Astrocyte (in vitro differentiated cells and primary cell): ENCODE measurements at regions not wholly inside any gene's neighbourhood (a gene's known extent, or its start where the extent isn't known, plus 50 kb on each side); places are given as distances from the start of the nearest gene placed in this dataset.

Experiments used
- DNase-seq: peaks from one replicate; pipeline ENCODE4 v3.0.0-alpha.2; 2010; ENCODE audit warnings: low read depth
- FAIRE-seq: peaks from 2 replicates; lab custom pipeline; 2011; peaks lifted over from hg19 to GRCh38; lab: Jason Lieb, UNC
- H2AFZ ChIP-seq: 2 replicates; pipeline ENCODE4 v1.6.0; 2012; ENCODE audit warnings: low read depth, low read length, inconsistent platforms
- H3K27ac ChIP-seq: 2 replicates; pipeline ENCODE4 v1.5.1; 2011; ENCODE audit warnings: low read depth, low read length, inconsistent platforms
- H3K27me3 ChIP-seq: 2 replicates; pipeline ENCODE4 v1.6.0; 2011; ENCODE audit warnings: low read length, inconsistent platforms; ENCODE audit not compliant: insufficient read depth
- H3K36me3 ChIP-seq: 2 replicates; pipeline ENCODE4 v1.5.1; 2011; ENCODE audit warnings: low read length, inconsistent platforms; ENCODE audit not compliant: insufficient read depth
- H3K4me1 ChIP-seq: 2 replicates; pipeline ENCODE4 v1.5.1; 2011; ENCODE audit warnings: low read length, inconsistent platforms; ENCODE audit not compliant: insufficient read depth
- H3K4me2 ChIP-seq: 2 replicates; pipeline ENCODE4 v1.6.0; 2012; ENCODE audit warnings: low read length, inconsistent platforms
- H3K4me3 ChIP-seq: 2 replicates; pipeline ENCODE4 v1.5.1; 2011; ENCODE audit warnings: low read depth, mild to moderate bottlenecking, low read length, inconsistent platforms; ENCODE audit not compliant: insufficient read depth
- H3K79me2 ChIP-seq: 2 replicates; pipeline ENCODE4 v1.6.0; 2012; ENCODE audit warnings: mild to moderate bottlenecking, low read length, inconsistent platforms; ENCODE audit not compliant: insufficient read depth
- H3K9ac ChIP-seq: 2 replicates; pipeline ENCODE4 v1.6.0; 2012; ENCODE audit warnings: mild to moderate bottlenecking, low read length, inconsistent platforms
- H3K9me3 ChIP-seq: 2 replicates; pipeline ENCODE4 v1.5.1; 2012; ENCODE audit warnings: low read depth, mild to moderate bottlenecking, low read length, inconsistent platforms; ENCODE audit not compliant: insufficient read depth
- H4K20me1 ChIP-seq: 2 replicates; pipeline ENCODE4 v1.6.0; 2012; ENCODE audit warnings: low read length, inconsistent platforms; ENCODE audit not compliant: insufficient read depth
- H3K27ac Mint-ChIP-seq: one replicate; pipeline ENCODE4 v1.8.0; 2021; ENCODE audit warnings: mild to moderate bottlenecking, mixed read lengths; ENCODE audit not compliant: unreplicated experiment
- H3K27me3 Mint-ChIP-seq: one replicate; pipeline ENCODE4 v1.8.0; 2021; ENCODE audit warnings: low read depth, mixed read lengths; ENCODE audit not compliant: unreplicated experiment
- H3K36me3 Mint-ChIP-seq: one replicate; pipeline ENCODE4 v1.8.0; 2021; ENCODE audit warnings: low read depth, mixed read lengths; ENCODE audit not compliant: unreplicated experiment
- H3K4me1 Mint-ChIP-seq: one replicate; pipeline ENCODE4 v1.8.0; 2021; ENCODE audit warnings: low read depth, mixed read lengths; ENCODE audit not compliant: unreplicated experiment
- H3K4me3 Mint-ChIP-seq: one replicate; pipeline ENCODE4 v1.8.0; 2021; ENCODE audit warnings: mild to moderate bottlenecking, moderate library complexity, mixed read lengths; ENCODE audit not compliant: unreplicated experiment
- H3K9me3 Mint-ChIP-seq: one replicate; pipeline ENCODE4 v1.8.0; 2021; ENCODE audit warnings: mild to moderate bottlenecking, mixed read lengths; ENCODE audit not compliant: unreplicated experiment
- EZH2 ChIP-seq: IDR thresholded peaks from 2 replicates; pipeline ENCODE4 v1.6.1; 2012; ENCODE audit warnings: mild to moderate bottlenecking, low read length, inconsistent platforms; ENCODE audit not compliant: insufficient read depth
- TF ChIP-seq, protein P1 (sequence below): IDR thresholded peaks from 2 replicates; pipeline ENCODE4 v1.5.1; 2011; ENCODE audit warnings: low read depth, mild to moderate bottlenecking, inconsistent platforms, low read length, moderate library complexity; ENCODE audit not compliant: insufficient read depth

DNA sequence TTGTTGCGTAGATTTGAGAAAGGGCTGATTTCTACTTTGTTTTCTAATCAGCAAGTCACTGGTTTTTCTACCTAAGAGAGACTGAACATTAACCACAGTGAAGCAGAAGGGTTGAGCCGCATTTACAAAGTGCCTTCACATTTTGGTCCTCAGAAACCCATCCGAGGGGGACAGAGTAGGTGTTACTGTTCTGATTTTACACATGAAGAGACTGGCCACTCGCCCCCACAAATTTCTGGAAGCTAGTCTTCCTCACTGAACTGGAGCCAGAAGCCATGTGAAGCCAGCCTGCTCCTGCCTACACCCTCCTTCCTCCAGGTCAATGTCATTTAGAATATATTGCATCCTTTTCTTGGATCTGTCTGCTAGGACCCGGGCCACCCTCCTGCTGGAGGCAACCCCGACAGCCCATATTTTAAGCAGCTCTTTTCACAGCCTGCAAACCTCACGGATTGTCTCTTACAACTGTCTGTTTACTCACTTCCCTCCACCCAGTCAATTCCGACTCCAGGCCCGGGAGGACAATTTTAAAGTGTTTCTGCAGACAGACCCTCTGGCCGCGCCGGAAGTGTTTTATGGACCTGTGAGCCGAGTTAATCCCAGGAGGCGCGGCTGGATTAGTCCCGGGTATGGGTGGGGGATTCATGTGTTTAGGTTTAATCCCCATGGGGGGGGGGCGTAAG lies 73.2 kb upstream of the BCOR start:
- Mint-ChIP-seq H3K4me1 (peaks cover 3% of the 10 kb centered on the region), H3K27me3 (peaks cover 25% of the 10 kb centered on the region), H3K27ac (peak overlapping the region; percentile 53), H3K4me3 (no peak overlapping the region), H3K9me3 (peaks cover 4% of the 10 kb centered on the region), H3K36me3 (peaks cover 1% of the 10 kb centered on the region)
- no peak for FAIRE-seq
- Histone ChIP-seq H3K79me2 (no peaks in the 10 kb centered on the region), H3K4me1 (peaks cover 42% of the 10 kb centered on the region), H3K9ac (peak overlapping the region; percentile 61), H3K9me3 (no peaks in the 10 kb centered on the region), H2AFZ (no peak overlapping the region), H4K20me1 (no peaks in the 10 kb centered on the region), H3K27ac (no peak overlapping the region), H3K4me2 (peak overlapping the region; percentile 84), H3K36me3 (no peaks in the 10 kb centered on the region), H3K4me3 (peak overlapping the region; percentile 39), H3K27me3 (no peaks in the 10 kb centered on the region)
- TF ChIP-seq, protein P1, sequence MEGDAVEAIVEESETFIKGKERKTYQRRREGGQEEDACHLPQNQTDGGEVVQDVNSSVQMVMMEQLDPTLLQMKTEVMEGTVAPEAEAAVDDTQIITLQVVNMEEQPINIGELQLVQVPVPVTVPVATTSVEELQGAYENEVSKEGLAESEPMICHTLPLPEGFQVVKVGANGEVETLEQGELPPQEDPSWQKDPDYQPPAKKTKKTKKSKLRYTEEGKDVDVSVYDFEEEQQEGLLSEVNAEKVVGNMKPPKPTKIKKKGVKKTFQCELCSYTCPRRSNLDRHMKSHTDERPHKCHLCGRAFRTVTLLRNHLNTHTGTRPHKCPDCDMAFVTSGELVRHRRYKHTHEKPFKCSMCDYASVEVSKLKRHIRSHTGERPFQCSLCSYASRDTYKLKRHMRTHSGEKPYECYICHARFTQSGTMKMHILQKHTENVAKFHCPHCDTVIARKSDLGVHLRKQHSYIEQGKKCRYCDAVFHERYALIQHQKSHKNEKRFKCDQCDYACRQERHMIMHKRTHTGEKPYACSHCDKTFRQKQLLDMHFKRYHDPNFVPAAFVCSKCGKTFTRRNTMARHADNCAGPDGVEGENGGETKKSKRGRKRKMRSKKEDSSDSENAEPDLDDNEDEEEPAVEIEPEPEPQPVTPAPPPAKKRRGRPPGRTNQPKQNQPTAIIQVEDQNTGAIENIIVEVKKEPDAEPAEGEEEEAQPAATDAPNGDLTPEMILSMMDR, result no peak
- TF ChIP-seq EZH2, result no peak
- DNase-seq, result no peak

DNA sequence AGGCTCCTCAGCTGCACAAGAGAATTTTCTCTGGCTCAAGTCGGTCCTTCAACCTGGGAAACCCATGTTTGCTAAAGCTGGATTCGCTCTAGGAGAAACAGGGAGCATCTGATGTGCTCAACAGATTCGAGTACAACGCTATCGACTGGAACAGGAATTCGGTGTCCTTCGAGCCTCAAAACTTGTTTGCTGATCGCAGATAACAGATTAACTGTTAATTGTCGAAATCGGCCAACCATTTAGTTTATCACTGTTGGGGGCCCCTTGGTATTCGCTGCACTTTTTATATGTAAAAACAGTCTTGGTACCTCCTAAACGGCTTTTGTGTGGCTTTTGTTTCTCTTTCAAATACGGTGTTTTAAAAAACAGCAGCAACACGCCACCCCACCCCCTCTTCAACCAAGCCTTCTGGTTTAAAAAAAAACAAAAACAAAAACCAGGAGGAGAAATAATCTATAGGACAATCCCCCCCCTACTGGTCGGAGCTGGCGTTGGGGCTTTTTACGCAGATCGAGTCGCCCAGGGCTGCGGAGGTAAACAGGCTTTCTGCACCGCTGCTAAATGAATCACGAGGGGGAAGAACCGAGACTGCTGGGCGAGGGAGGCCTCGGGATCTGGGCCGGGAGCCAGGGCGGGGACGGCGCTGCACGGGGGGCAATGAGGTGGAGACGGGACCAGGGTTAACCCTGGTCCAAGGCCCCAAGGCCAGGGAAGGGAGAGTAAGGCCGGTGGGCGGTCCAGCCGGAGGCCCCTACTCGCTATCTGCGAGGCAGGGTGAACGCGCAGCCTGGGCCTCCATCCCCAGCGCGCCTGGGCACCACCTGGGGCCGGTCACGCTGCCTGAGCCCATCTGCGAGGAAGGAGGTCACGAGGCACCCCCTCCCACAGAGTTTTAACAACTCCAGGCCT lies 71.7 kb upstream of the BCOR start:
- H3K36me3 Mint-ChIP-seq, result peaks cover 1% of the 10 kb centered on the region

More for the DNA sequence above, 71.7 kb upstream of the BCOR start:
- Histone ChIP-seq H3K27ac (no peak overlapping the region), H3K4me2 (peak overlapping the region; percentile 73), H3K9me3 (no peaks in the 10 kb centered on the region), H3K4me1 (peaks cover 35% of the 10 kb centered on the region), H4K20me1 (no peaks in the 10 kb centered on the region), H2AFZ (no peak overlapping the region), H3K79me2 (no peaks in the 10 kb centered on the region), H3K27me3 (no peaks in the 10 kb centered on the region), H3K36me3 (no peaks in the 10 kb centered on the region), H3K4me3 (no peak overlapping the region), H3K9ac (no peak overlapping the region)
- TF ChIP-seq, protein P1, result peak; percentile 41
- no peak for TF ChIP-seq EZH2
- DNase-seq, result peak; percentile 59
- Mint-ChIP-seq H3K4me3 (no peak overlapping the region), H3K9me3 (peaks cover 4% of the 10 kb centered on the region), H3K4me1 (peaks cover 3% of the 10 kb centered on the region), H3K27me3 (peaks cover 36% of the 10 kb centered on the region), H3K27ac (peak overlapping the region; percentile 75)
- no peak for FAIRE-seq
